GM18498 (cell line): ENCODE measurements at regions not wholly inside any gene's neighbourhood (a gene's known extent, or its start where the extent isn't known, plus 50 kb on each side); places are given as distances from the start of the nearest gene placed in this dataset.
A peak's percentile ranks its signal among the peaks of the same experiment; 100 is the strongest.

Experiments
- ATAC-seq: cut with Tn5 transposase; IDR thresholded peaks from one replicate; pipeline ENCODE4 v1.9.1; 2021; ENCODE audit warnings: mild to moderate bottlenecking, moderate library complexity; ENCODE audit not compliant: unreplicated experiment

GRCh38 chr5:116389601-116390000, 185.0 kb downstream of the SEMA6A start:
- no peak for ATAC-seq

GRCh38 chr5:116388564-116389258, 185.9 kb downstream of the SEMA6A start:
- no peak for ATAC-seq

- ATAC-seq, result no peak
Measured at GRCh38 chr5:116387738-116388137, 186.9 kb downstream of the SEMA6A start.

GRCh38 chr5:116386633-116387032, 188.0 kb downstream of the SEMA6A start:
- ATAC-seq, result no peak

GRCh38 chr5:116382874-116383266, 191.8 kb downstream of the SEMA6A start:
- ATAC-seq, result no peak

GRCh38 chr5:116382032-116382873, 192.4 kb downstream of the SEMA6A start:
- ATAC-seq, result no peak

GRCh38 chr5:116381201-116381600, 193.4 kb downstream of the SEMA6A start:
- ATAC-seq, result no peak

GRCh38 chr5:116380621-116381020, 194.0 kb downstream of the SEMA6A start:
- no peak for ATAC-seq

GRCh38 chr5:116379306-116379705, 195.3 kb downstream of the SEMA6A start:
- ATAC-seq, result no peak

- no peak for ATAC-seq
Measured at GRCh38 chr5:116378777-116379121, 195.9 kb downstream of the SEMA6A start.

- ATAC-seq, result no peak
Measured at GRCh38 chr5:116378007-116378776, 196.4 kb downstream of the SEMA6A start.

GRCh38 chr5:116377276-116378006, 197.2 kb downstream of the SEMA6A start:
- ATAC-seq, result no peak

GRCh38 chr5:116375926-116376325, 198.7 kb downstream of the SEMA6A start:
- no peak for ATAC-seq

GRCh38 chr5:116374434-116374852, 200.2 kb downstream of the SEMA6A start:
- ATAC-seq, result peak; percentile 82

GRCh38 chr5:116372931-116373597, 201.6 kb downstream of the SEMA6A start:
- peak; percentile 37 for ATAC-seq

- ATAC-seq, result no peak
Measured at GRCh38 chr5:116371935-116372334, 202.7 kb downstream of the SEMA6A start.

GRCh38 chr5:116371431-116371830, 203.2 kb downstream of the SEMA6A start:
- no peak for ATAC-seq

GRCh38 chr5:116370886-116371285, 203.7 kb downstream of the SEMA6A start:
- no peak for ATAC-seq

- no peak for ATAC-seq
Measured at GRCh38 chr5:116370149-116370548, 204.5 kb downstream of the SEMA6A start.

- peak; percentile 50 for ATAC-seq
Measured at GRCh38 chr5:116365006-116365496, 209.6 kb downstream of the SEMA6A start.
